ENCODE measurements at regions not wholly inside any gene's neighbourhood (a gene's known extent, or its start where the extent isn't known, plus 50 kb on each side); places are given as distances from the start of the nearest gene placed in this dataset.

DNA sequence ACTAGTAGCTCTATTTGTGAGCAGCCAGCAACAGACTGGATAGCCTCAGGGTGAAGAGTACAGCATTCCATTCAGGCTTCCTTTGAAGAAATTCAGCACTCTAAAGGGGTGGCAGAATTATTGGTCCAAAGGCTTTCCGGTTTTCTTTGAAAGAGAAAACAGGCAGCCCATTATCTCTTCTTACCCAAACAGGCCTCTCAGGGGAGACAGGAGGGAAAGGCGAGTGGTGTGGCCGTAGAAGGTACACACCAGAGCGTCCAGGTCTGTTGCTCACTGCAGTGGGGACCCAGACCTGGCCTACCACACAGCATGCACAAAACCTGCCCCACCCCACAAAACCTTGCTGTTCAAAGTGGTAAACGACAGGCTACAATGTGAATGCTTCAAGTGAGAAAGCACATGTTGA lies 83.3 kb downstream of the ZNF608 start:
- TF ChIP-seq, protein P1, sequence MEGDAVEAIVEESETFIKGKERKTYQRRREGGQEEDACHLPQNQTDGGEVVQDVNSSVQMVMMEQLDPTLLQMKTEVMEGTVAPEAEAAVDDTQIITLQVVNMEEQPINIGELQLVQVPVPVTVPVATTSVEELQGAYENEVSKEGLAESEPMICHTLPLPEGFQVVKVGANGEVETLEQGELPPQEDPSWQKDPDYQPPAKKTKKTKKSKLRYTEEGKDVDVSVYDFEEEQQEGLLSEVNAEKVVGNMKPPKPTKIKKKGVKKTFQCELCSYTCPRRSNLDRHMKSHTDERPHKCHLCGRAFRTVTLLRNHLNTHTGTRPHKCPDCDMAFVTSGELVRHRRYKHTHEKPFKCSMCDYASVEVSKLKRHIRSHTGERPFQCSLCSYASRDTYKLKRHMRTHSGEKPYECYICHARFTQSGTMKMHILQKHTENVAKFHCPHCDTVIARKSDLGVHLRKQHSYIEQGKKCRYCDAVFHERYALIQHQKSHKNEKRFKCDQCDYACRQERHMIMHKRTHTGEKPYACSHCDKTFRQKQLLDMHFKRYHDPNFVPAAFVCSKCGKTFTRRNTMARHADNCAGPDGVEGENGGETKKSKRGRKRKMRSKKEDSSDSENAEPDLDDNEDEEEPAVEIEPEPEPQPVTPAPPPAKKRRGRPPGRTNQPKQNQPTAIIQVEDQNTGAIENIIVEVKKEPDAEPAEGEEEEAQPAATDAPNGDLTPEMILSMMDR (IDR thresholded peaks at IDR 0.05), result no peak
- TF ChIP-seq POLR2A (IDR thresholded peaks at IDR 0.05), result no peak

Measured in lower leg skin (tissue), 3 donors.